Gastrocnemius medialis (tissue), 4 donors: ENCODE measurements at regions not wholly inside any gene's neighbourhood (a gene's known extent, or its start where the extent isn't known, plus 50 kb on each side); places are given as distances from the start of the nearest gene placed in this dataset.

ENCODE experiments used
- POLR2A ChIP-seq, 2 donors: fragments of 450-650 bp; IDR thresholded peaks; one replicate each; pipeline ENCODE4 v1.6.1; 2017; ENCODE audit warnings: antibody characterized with exemption in 2 of 2, mild to moderate bottlenecking in 2 of 2, moderate library complexity in 2 of 2
- TF ChIP-seq, protein P1 (sequence below), 5 experiments: fragments of 450-650 bp in 3 of 5; fragments of 200-600 bp in 2 of 5; sonication (generic) in 2 of 5; IDR thresholded peaks in 4 of 5; conservative IDR thresholded peaks in 1 of 5; 1 replicate in 4 of 5; 2 replicates in 1 of 5; pipeline ENCODE4 v1.5.1; 2016 to 2019; ENCODE audit warnings: antibody characterized with exemption in 5 of 5, mild to moderate bottlenecking in 3 of 5, moderate library complexity in 3 of 5

- TF ChIP-seq, protein P1, sequence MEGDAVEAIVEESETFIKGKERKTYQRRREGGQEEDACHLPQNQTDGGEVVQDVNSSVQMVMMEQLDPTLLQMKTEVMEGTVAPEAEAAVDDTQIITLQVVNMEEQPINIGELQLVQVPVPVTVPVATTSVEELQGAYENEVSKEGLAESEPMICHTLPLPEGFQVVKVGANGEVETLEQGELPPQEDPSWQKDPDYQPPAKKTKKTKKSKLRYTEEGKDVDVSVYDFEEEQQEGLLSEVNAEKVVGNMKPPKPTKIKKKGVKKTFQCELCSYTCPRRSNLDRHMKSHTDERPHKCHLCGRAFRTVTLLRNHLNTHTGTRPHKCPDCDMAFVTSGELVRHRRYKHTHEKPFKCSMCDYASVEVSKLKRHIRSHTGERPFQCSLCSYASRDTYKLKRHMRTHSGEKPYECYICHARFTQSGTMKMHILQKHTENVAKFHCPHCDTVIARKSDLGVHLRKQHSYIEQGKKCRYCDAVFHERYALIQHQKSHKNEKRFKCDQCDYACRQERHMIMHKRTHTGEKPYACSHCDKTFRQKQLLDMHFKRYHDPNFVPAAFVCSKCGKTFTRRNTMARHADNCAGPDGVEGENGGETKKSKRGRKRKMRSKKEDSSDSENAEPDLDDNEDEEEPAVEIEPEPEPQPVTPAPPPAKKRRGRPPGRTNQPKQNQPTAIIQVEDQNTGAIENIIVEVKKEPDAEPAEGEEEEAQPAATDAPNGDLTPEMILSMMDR (IDR thresholded peaks at IDR 0.05 in 4 of 5, conservative IDR thresholded peaks at IDR 0.05 in 1 of 5), result no peak
- no peak for TF ChIP-seq POLR2A (IDR thresholded peaks at IDR 0.05)
These were observed 129.9 kb upstream of the RIPOR2 start for GRCh38 chr6:25065666-25066065.
